ENCODE measurements at regions not wholly inside any gene's neighbourhood (a gene's known extent, or its start where the extent isn't known, plus 50 kb on each side); places are given as distances from the start of the nearest gene placed in this dataset.

- TF ChIP-seq CSRNP3 (CRISPR knock-in tag; IDR thresholded peaks at IDR 0.05) = no peak
- no peak for TF ChIP-seq ZC3H10 (CRISPR knock-in tag; IDR thresholded peaks at IDR 0.05)
- TF ChIP-seq GLIS3 (CRISPR knock-in tag; IDR thresholded peaks at IDR 0.05) = no peak
- TF ChIP-seq ZNF8 (CRISPR knock-in tag; IDR thresholded peaks at IDR 0.05) = no peak
- TF ChIP-seq PPARA (CRISPR knock-in tag; IDR thresholded peaks at IDR 0.05; ENCODE audit: borderline replicate concordance) = no peak
Observed at GRCh38 chr7:40959955-40960354, 742.9 kb downstream of the INHBA start (continued).

GRCh38 chr7:40948239-40948638, 754.7 kb downstream of the INHBA start:
- no peak for TF ChIP-seq TOX (CRISPR knock-in tag; IDR thresholded peaks at IDR 0.05; ENCODE audit: borderline replicate concordance)
- TF ChIP-seq ZFP30 (CRISPR knock-in tag; IDR thresholded peaks at IDR 0.05) = no peak
- no peak for TF ChIP-seq ZFP3 (CRISPR knock-in tag; IDR thresholded peaks at IDR 0.05)
- no peak for ATAC-seq

- ATAC-seq = no peak
- TF ChIP-seq CREB5 (CRISPR knock-in tag; IDR thresholded peaks at IDR 0.05; ENCODE audit: low read depth) (no peak), ZC3H10 (CRISPR knock-in tag; IDR thresholded peaks at IDR 0.05) (no peak), ISL1 (CRISPR knock-in tag; IDR thresholded peaks at IDR 0.05) (no peak), TCF4 (CRISPR knock-in tag; IDR thresholded peaks at IDR 0.05; ENCODE audit: borderline replicate concordance) (no peak), PPARA (CRISPR knock-in tag; IDR thresholded peaks at IDR 0.05; ENCODE audit: borderline replicate concordance) (no peak), CSRNP3 (CRISPR knock-in tag; IDR thresholded peaks at IDR 0.05) (no peak), SNAI2 (CRISPR knock-in tag; IDR thresholded peaks at IDR 0.05) (no peak), POU6F1 (CRISPR knock-in tag; IDR thresholded peaks at IDR 0.05; ENCODE audit: borderline replicate concordance, low read depth) (no peak), ZNF8 (CRISPR knock-in tag; IDR thresholded peaks at IDR 0.05) (no peak), CSDC2 (CRISPR knock-in tag; IDR thresholded peaks at IDR 0.05) (no peak), GLIS3 (CRISPR knock-in tag; IDR thresholded peaks at IDR 0.05) (no peak), ZFP3 (CRISPR knock-in tag; IDR thresholded peaks at IDR 0.05) (no peak), ZFP30 (CRISPR knock-in tag; IDR thresholded peaks at IDR 0.05) (no peak)
Observed at GRCh38 chr7:40947566-40947965, 755.3 kb downstream of the INHBA start.

GRCh38 chr7:40946549-40946948, 756.3 kb downstream of the INHBA start:
- TF ChIP-seq CSRNP3 (CRISPR knock-in tag; IDR thresholded peaks at IDR 0.05) (no peak), ZFP30 (CRISPR knock-in tag; IDR thresholded peaks at IDR 0.05) (no peak), GLIS3 (CRISPR knock-in tag; IDR thresholded peaks at IDR 0.05) (no peak), ISL1 (CRISPR knock-in tag; IDR thresholded peaks at IDR 0.05) (no peak), ZFP3 (CRISPR knock-in tag; IDR thresholded peaks at IDR 0.05) (no peak), OSR1 (CRISPR knock-in tag; IDR thresholded peaks at IDR 0.05) (no peak), SNAI2 (CRISPR knock-in tag; IDR thresholded peaks at IDR 0.05) (no peak), CREB5 (CRISPR knock-in tag; IDR thresholded peaks at IDR 0.05; ENCODE audit: low read depth) (no peak), TSHZ2 (CRISPR knock-in tag; IDR thresholded peaks at IDR 0.05) (no peak)
- ATAC-seq = no peak

All from SK-N-SH treated with all-trans-retinoic acid at 6 μM for 48 hours (cell line).